Gastrocnemius medialis (tissue), 4 donors: ENCODE measurements at regions not wholly inside any gene's neighbourhood (a gene's known extent, or its start where the extent isn't known, plus 50 kb on each side); places are given as distances from the start of the nearest gene placed in this dataset.

Experiments used
- ATAC-seq, 2 donors: fragments of 150-250 bp; one replicate each; pipeline ENCODE4 v1.9.1; 2016
- DNase-seq, 2 donors: peaks; one replicate each; pipeline ENCODE4 v3.0.0-alpha.2; 2019
- H3K27ac ChIP-seq, 4 donors: fragments of 200-600 bp; sonication (generic); 1 replicate in 1 of 4; 2 replicates in 3 of 4; pipeline ENCODE4 v1.5.1; 2016 to 2018; ENCODE audit warnings: mild to moderate bottlenecking in 2 of 4, moderate library complexity in 1 of 4
- H3K27me3 ChIP-seq, 3 donors: fragments of 200-600 bp; sonication (generic) in 2 of 3; 1 replicate in 1 of 3; 2 replicates in 2 of 3; pipeline versions ENCODE4 v1.5.1 to v1.6.0; 2016 to 2019; ENCODE audit warnings: mild to moderate bottlenecking in 1 of 3, moderate library complexity in 1 of 3
- H3K36me3 ChIP-seq, 2 donors: fragments of 200-600 bp; sonication (generic) in 1 of 2; one replicate each; pipeline ENCODE4 v1.5.1; 2017 to 2018
- H3K4me1 ChIP-seq, 2 donors: fragments of 200-600 bp; sonication (generic) in 1 of 2; one replicate each; pipeline ENCODE4 v1.5.1; 2016 to 2017; ENCODE audit warnings: mild to moderate bottlenecking in 2 of 2
- H3K4me3 ChIP-seq, 4 donors: fragments of 200-600 bp; sonication (generic) in 3 of 4; 1 replicate in 1 of 4; 2 replicates in 3 of 4; pipeline ENCODE4 v1.5.1; 2016 to 2019; ENCODE audit warnings: mild to moderate bottlenecking in 2 of 4
- H3K9me3 ChIP-seq, 3 donors: fragments of 200-600 bp; sonication (generic) in 2 of 3; 1 replicate in 1 of 3; 2 replicates in 2 of 3; pipeline ENCODE4 v1.5.1; 2016 to 2019
- POLR2A ChIP-seq, 2 donors: fragments of 450-650 bp; IDR thresholded peaks; one replicate each; pipeline ENCODE4 v1.6.1; 2017; ENCODE audit warnings: antibody characterized with exemption in 2 of 2, mild to moderate bottlenecking in 2 of 2, moderate library complexity in 2 of 2
- in situ Hi-C, 4 donors: fragments of 200-750 bp; cut with MboI; loops; one replicate each; pipeline versions ENCODE4 v1.15.0 to v1.8.0; 2017; ENCODE audit warnings: low sequenced_read_pairs in 4 of 4
- intact Hi-C: fragments of 100-400 bp; cut with DNase I; formaldehyde crosslinking; loops from one replicate; pipeline ENCODE4 v1.15.1; 2023; ENCODE audit warnings: low total_unique reads
- TF ChIP-seq, protein P1 (sequence below), 5 experiments: fragments of 450-650 bp in 3 of 5; fragments of 200-600 bp in 2 of 5; sonication (generic) in 2 of 5; IDR thresholded peaks in 4 of 5; conservative IDR thresholded peaks in 1 of 5; 1 replicate in 4 of 5; 2 replicates in 1 of 5; pipeline ENCODE4 v1.5.1; 2016 to 2019; ENCODE audit warnings: antibody characterized with exemption in 5 of 5, mild to moderate bottlenecking in 3 of 5, moderate library complexity in 3 of 5

DNA sequence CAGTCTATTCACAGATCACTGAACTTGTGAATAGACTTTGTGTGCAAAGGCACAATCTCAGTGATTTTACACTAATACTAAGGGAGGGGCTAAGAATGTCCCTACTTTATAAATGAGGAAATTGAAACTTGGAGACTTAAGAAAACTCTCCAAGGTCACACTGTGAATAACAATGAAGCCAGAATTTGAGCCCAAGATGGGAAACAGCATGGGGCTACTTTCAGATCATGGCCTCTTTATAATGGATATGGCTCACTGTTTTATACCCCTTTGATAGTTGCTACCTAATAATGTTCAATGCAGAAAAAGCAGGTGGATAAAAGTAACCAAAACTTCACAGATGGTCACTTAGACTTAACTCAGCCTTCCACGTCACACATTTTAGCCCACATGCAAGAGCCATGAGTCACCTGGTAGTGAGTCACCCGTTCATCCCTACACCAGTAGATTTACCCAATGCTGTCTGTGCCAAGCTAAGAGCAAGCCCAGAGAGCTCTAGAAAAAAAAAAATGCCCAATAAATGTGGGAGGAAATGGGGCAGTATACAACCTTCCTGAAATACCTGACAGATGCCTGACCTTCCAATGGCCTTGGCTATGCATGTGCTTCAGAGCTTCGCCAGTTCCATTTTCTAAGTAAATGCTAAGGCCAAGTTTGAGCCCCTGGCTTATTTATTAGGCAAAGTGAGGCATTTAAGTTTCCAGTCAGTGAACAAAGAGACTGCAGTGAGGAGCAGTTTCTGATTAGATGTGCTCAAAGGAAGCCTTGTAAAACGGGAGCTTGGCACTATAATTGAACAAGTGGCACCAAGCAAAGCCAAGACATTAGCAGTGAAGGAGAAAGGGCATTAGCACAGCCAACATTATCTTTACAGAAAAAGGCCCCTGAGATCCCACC, 219.7 kb downstream of the TMEM114 start:
- no peak for DNase-seq
- in situ Hi-C loops: no loop called here

DNA sequence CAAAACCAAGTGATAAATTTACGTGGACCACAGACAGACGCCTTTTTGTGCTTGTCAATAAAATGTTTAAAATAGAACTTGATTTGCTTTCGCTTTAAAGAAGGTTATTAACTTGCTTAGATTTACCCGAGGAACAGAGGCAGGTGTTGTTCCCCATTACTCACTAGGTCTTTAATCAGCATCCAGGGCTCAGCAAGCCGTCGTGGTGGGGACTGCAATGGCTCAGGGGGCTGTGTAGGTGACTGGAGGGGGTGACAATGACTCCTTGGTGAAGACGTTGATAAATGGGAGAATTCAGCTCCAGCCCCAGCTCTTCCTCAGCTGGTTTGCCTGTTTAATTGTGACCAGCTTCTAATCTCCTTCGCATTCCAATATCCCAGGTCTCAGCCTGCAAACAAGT, 231.4 kb downstream of the TMEM114 start:
- DNase-seq (no peak), ATAC-seq (no peak)
- Histone ChIP-seq H3K36me3 (no peaks in the 10 kb centered on the region), H3K4me1 (no peaks in the 10 kb centered on the region), H3K9me3 (no peaks in the 10 kb centered on the region), H3K27me3 (no peaks in the 10 kb centered on the region), H3K27ac (no peak overlapping the region), H3K4me3 (no peak overlapping the region)
- no peak for TF ChIP-seq POLR2A (IDR thresholded peaks at IDR 0.05)
- TF ChIP-seq, protein P1, sequence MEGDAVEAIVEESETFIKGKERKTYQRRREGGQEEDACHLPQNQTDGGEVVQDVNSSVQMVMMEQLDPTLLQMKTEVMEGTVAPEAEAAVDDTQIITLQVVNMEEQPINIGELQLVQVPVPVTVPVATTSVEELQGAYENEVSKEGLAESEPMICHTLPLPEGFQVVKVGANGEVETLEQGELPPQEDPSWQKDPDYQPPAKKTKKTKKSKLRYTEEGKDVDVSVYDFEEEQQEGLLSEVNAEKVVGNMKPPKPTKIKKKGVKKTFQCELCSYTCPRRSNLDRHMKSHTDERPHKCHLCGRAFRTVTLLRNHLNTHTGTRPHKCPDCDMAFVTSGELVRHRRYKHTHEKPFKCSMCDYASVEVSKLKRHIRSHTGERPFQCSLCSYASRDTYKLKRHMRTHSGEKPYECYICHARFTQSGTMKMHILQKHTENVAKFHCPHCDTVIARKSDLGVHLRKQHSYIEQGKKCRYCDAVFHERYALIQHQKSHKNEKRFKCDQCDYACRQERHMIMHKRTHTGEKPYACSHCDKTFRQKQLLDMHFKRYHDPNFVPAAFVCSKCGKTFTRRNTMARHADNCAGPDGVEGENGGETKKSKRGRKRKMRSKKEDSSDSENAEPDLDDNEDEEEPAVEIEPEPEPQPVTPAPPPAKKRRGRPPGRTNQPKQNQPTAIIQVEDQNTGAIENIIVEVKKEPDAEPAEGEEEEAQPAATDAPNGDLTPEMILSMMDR (IDR thresholded peaks at IDR 0.05 in 4 of 5, conservative IDR thresholded peaks at IDR 0.05 in 1 of 5): no peak
- in situ Hi-C loops: no loop called here
- intact Hi-C loops: no loop called here

More for the DNA sequence above, 219.7 kb downstream of the TMEM114 start:
- TF ChIP-seq POLR2A (IDR thresholded peaks at IDR 0.05): no peak
- TF ChIP-seq, protein P1 (IDR thresholded peaks at IDR 0.05 in 4 of 5, conservative IDR thresholded peaks at IDR 0.05 in 1 of 5): no peak
- intact Hi-C loops: no loop called here
- Histone ChIP-seq H3K4me1 (no peaks in the 10 kb centered on the region), H3K36me3 (no peaks in the 10 kb centered on the region), H3K4me3 (no peak overlapping the region), H3K9me3 (no peaks in the 10 kb centered on the region), H3K27ac (no peak overlapping the region), H3K27me3 (no peaks in the 10 kb centered on the region)
- no peak for ATAC-seq

DNA sequence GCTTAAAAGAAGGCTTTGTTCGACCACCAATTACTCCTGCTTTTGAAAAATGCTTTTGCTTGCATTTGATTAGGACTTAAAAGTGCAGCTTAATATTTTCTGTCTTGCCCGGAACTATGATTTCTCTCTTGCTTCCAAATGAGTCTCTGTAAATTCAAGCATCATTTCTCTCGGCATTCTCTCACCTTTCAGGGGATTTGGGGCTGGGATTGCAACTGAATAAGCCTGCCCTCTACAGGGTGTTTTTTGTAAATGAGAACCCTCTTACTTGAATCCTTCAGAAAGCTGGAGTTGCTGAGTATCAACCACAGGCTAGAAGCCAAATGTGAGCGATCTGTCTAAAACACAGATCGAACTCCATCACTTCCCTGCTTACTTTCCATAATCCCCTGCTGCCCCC, 234.6 kb downstream of the TMEM114 start:
- TF ChIP-seq, protein P1 (IDR thresholded peaks at IDR 0.05 in 4 of 5, conservative IDR thresholded peaks at IDR 0.05 in 1 of 5): no peak
- TF ChIP-seq POLR2A (IDR thresholded peaks at IDR 0.05): no peak
- no peak for DNase-seq
- no peaks in the 10 kb centered on the region for H3K4me1 ChIP-seq
- ATAC-seq: no peak
- no peaks in the 10 kb centered on the region for H3K27me3 ChIP-seq
- no peaks in the 10 kb centered on the region for H3K36me3 ChIP-seq
- in situ Hi-C loops (no loop called here), intact Hi-C loops (no loop called here)
- H3K4me3 ChIP-seq: no peak overlapping the region
- H3K27ac ChIP-seq: no peak overlapping the region
- H3K9me3 ChIP-seq: no peaks in the 10 kb centered on the region

DNA sequence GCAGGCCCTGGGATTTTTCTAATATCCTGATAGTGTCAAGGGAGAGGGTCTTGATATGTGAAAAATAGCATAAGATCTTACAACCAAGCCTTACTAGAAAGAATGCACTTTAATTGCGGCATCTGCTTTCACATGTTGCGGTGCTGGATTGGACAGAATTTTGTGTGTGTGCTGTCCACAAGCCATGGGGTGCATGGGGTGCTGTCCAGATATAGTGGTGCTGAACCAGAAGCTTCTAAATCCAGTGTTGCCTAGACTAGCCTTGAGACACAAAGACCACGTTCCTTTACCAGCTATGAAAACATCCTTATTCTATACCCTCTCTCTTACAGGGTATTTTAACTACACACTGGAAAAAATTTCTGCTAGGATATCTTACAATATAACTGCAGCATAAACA, 244.0 kb downstream of the TMEM114 start:
- intact Hi-C loops (no loop called here), in situ Hi-C loops (no loop called here)
- Histone ChIP-seq H3K4me1 (no peaks in the 10 kb centered on the region), H3K36me3 (no peaks in the 10 kb centered on the region), H3K27ac (no peak overlapping the region), H3K4me3 (no peak overlapping the region), H3K9me3 (no peaks in the 10 kb centered on the region), H3K27me3 (no peaks in the 10 kb centered on the region)
- DNase-seq: no peak
- no peak for ATAC-seq
- TF ChIP-seq, protein P1 (IDR thresholded peaks at IDR 0.05 in 4 of 5, conservative IDR thresholded peaks at IDR 0.05 in 1 of 5): no peak
